B cell (primary cell): ENCODE measurements at regions not wholly inside any gene's neighbourhood (a gene's known extent, or its start where the extent isn't known, plus 50 kb on each side); places are given as distances from the start of the nearest gene placed in this dataset.

Experiments
- ATAC-seq: fragments of 200-7000 bp; cut with Tn5 transposase; one replicate; pipeline ENCODE4 v1.10.0; 2021; ENCODE audit warnings: low read depth, mild to moderate bottlenecking, moderate number of reproducible peaks, moderate library complexity
- CTCF ChIA-PET: fragments of 350-600 bp; sonication (Branson Sonifier 250); formaldehyde crosslinking; loops from one replicate; lab custom pipeline; 2021; ENCODE audit warnings: antibody characterized with exemption, inconsistent platforms; lab: Charles Lee
- POLR2A ChIA-PET: fragments of 350-600 bp; sonication (Branson Sonifier 250); formaldehyde crosslinking; loops from one replicate; lab custom pipeline; 2021; ENCODE audit warnings: antibody characterized with exemption; lab: Charles Lee
- DNase-seq: peaks from one replicate; pipeline ENCODE4 v3.0.0; 2013
- H2AFZ ChIP-seq: 2 replicates; pipeline ENCODE4 v1.6.1; 2012; ENCODE audit warnings: mild to moderate bottlenecking, low read depth, low read length; ENCODE audit not compliant: insufficient read depth, poor library complexity, severe bottlenecking
- H3K27ac ChIP-seq, 2 donors: 1 replicate in 1 of 2; 2 replicates in 1 of 2; pipeline ENCODE4 v1.5.1; 2012 to 2013; ENCODE audit warnings: low read length in 2 of 2, mild to moderate bottlenecking in 2 of 2, moderate library complexity in 1 of 2
- H3K27me3 ChIP-seq, 4 experiments: fragments of 200-600 bp in 1 of 4; sonication (generic) in 1 of 4; replicated peaks in 1 of 4; 1 replicate in 2 of 4; 2 replicates in 2 of 4; pipeline versions ENCODE4 v1.6.1 to v1.7.0; 2013 to 2016; ENCODE audit warnings: low read length in 3 of 4, mild to moderate bottlenecking in 2 of 4, mixed read lengths in 1 of 4, moderate library complexity in 1 of 4; ENCODE audit not compliant: insufficient read depth in 4 of 4, control insufficient read depth in 3 of 4; ENCODE audit errors: control extremely low read depth in 1 of 4
- H3K36me3 ChIP-seq, 2 experiments: replicated peaks in 1 of 2; 1 replicate in 1 of 2; 2 replicates in 1 of 2; pipeline versions ENCODE4 v1.6.1 to v1.7.1; 2013; ENCODE audit warnings: low read length in 1 of 2; ENCODE audit not compliant: insufficient read depth in 2 of 2, control insufficient read depth in 1 of 2; ENCODE audit errors: control extremely low read depth in 1 of 2, extremely low read depth in 1 of 2
- H3K4me1 ChIP-seq, 2 donors: fragments of 200-600 bp in 1 of 2; sonication (generic) in 1 of 2; 1 replicate in 1 of 2; 2 replicates in 1 of 2; pipeline versions ENCODE4 v1.5.1 to v1.6.1; 2013 to 2017; ENCODE audit warnings: low read length in 2 of 2; ENCODE audit not compliant: control insufficient read depth in 2 of 2, insufficient read depth in 2 of 2
- H3K4me2 ChIP-seq: replicated peaks from 2 replicates; pipeline ENCODE3; 2012; ENCODE audit warnings: mild to moderate bottlenecking, low read depth, low read length; ENCODE audit not compliant: poor library complexity, severe bottlenecking
- H3K4me3 ChIP-seq, 5 experiments: fragments of 200-600 bp in 1 of 5; sonication (generic) in 1 of 5; 1 replicate in 3 of 5; 2 replicates in 2 of 5; pipeline versions ENCODE4 v1.5.1 to v1.7.0; 2011 to 2016; ENCODE audit warnings: low read length in 4 of 5, mild to moderate bottlenecking in 4 of 5, low read depth in 2 of 5, control low read depth in 1 of 5, moderate library complexity in 1 of 5; ENCODE audit not compliant: insufficient read depth in 1 of 5; ENCODE audit errors: control extremely low read depth in 1 of 5, extremely low read depth in 1 of 5
- H3K79me2 ChIP-seq: fragments of 200-600 bp; sonication (generic); one replicate; pipeline ENCODE4 v1.6.0; 2016; ENCODE audit warnings: low read length; ENCODE audit not compliant: control insufficient read depth, insufficient read depth
- H3K9ac ChIP-seq: fragments of 200-600 bp; sonication (generic); 2 replicates; pipeline ENCODE4 v1.6.1; 2017; ENCODE audit warnings: mild to moderate bottlenecking, low read length, moderate library complexity
- H3K9me3 ChIP-seq, 3 donors: one replicate each; pipeline versions ENCODE4 v1.6.1 to v1.7.1; 2013; ENCODE audit warnings: low read length in 2 of 3; ENCODE audit not compliant: control insufficient read depth in 2 of 3, insufficient read depth in 1 of 3; ENCODE audit errors: control extremely low read depth in 1 of 3
- H4K20me1 ChIP-seq: 2 replicates; pipeline ENCODE4 v1.6.0; 2012; ENCODE audit warnings: mild to moderate bottlenecking, low read length; ENCODE audit not compliant: insufficient read depth, control insufficient read depth, poor library complexity, severe bottlenecking
- H3K27ac Mint-ChIP-seq: one replicate; pipeline ENCODE4 v1.8.0; 2021; ENCODE audit warnings: mixed read lengths
- H3K27me3 Mint-ChIP-seq: one replicate; pipeline ENCODE4 v1.8.0; 2021; ENCODE audit warnings: mixed read lengths
- H3K4me1 Mint-ChIP-seq: one replicate; pipeline ENCODE4 v1.8.0; 2021; ENCODE audit warnings: mixed read lengths
- H3K4me3 Mint-ChIP-seq: one replicate; pipeline ENCODE4 v1.8.0; 2021; ENCODE audit warnings: mixed read lengths
- H3K9me3 Mint-ChIP-seq: one replicate; pipeline ENCODE4 v1.8.0; 2022; ENCODE audit warnings: mixed read lengths; ENCODE audit not compliant: insufficient read depth
- EZH2 ChIP-seq: IDR thresholded peaks from 2 replicates; pipeline ENCODE4 v1.6.1; 2012; ENCODE audit warnings: borderline replicate concordance, low read depth, mild to moderate bottlenecking, moderate library complexity, low read length; ENCODE audit not compliant: insufficient read depth, poor library complexity, severe bottlenecking
- WGBS: methylation state at CpG from one replicate; pipeline ENCODE4 v1.1.5; 2013; ENCODE audit warnings: missing lambda C conversion rate; ENCODE audit not compliant: insufficient coverage; 5-methylcytosine and 5-hydroxymethylcytosine counted together
- intact Hi-C: fragments of 100-400 bp; cut with micrococcal nuclease; formaldehyde crosslinking; loops from one replicate; pipeline ENCODE4 v1.10.0; 2022
- TF ChIP-seq, protein P1 (sequence below): fragments of 200-600 bp; IDR thresholded peaks from one replicate; pipeline ENCODE4 v1.8.0; 2022; ENCODE audit warnings: antibody characterized with exemption, mild to moderate bottlenecking

DNA sequence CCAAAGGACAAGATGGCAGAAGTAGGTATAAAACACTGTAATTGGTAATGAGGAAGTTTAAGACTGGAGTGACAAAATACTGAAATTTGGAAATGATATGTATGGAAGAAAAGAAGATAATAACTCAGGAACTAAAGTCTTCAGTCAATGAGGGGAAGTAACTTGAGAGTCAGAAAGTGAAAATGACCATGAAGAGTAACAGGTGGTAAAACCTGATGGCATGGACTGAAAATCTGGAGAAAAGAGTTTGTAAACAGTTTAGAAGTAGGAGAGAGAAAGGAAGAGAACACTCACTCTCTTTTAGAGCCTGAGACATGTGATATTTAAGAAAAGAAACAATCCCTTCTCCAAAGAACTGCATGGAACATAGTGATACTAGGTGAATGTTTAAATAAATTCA is 387.9 kb downstream of the PYDC2 start:
- no peaks in the 10 kb centered on the region for H4K20me1 ChIP-seq
- H3K4me1 Mint-ChIP-seq, result no peaks in the 10 kb centered on the region
- H3K9me3 Mint-ChIP-seq, result no peaks in the 10 kb centered on the region
- no peak for TF ChIP-seq EZH2
- TF ChIP-seq, protein P1, sequence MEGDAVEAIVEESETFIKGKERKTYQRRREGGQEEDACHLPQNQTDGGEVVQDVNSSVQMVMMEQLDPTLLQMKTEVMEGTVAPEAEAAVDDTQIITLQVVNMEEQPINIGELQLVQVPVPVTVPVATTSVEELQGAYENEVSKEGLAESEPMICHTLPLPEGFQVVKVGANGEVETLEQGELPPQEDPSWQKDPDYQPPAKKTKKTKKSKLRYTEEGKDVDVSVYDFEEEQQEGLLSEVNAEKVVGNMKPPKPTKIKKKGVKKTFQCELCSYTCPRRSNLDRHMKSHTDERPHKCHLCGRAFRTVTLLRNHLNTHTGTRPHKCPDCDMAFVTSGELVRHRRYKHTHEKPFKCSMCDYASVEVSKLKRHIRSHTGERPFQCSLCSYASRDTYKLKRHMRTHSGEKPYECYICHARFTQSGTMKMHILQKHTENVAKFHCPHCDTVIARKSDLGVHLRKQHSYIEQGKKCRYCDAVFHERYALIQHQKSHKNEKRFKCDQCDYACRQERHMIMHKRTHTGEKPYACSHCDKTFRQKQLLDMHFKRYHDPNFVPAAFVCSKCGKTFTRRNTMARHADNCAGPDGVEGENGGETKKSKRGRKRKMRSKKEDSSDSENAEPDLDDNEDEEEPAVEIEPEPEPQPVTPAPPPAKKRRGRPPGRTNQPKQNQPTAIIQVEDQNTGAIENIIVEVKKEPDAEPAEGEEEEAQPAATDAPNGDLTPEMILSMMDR, result no peak
- H3K4me3 ChIP-seq, result no peak overlapping the region
- no peaks in the 10 kb centered on the region for H3K9me3 ChIP-seq
- intact Hi-C loops, result no loop called here
- no peak overlapping the region for H3K9ac ChIP-seq
- no peaks in the 10 kb centered on the region for H3K4me1 ChIP-seq
- no peak overlapping the region for H3K4me2 ChIP-seq
- no peaks in the 10 kb centered on the region for H3K27me3 ChIP-seq
- no peak overlapping the region for H3K4me3 Mint-ChIP-seq
- POLR2A ChIA-PET, result no interaction called here
- H3K27me3 Mint-ChIP-seq, result no peaks in the 10 kb centered on the region
- no peak overlapping the region for H2AFZ ChIP-seq
- H3K27ac Mint-ChIP-seq, result no peak overlapping the region
- H3K36me3 ChIP-seq, result no peaks in the 10 kb centered on the region
- H3K79me2 ChIP-seq, result no peaks in the 10 kb centered on the region
- H3K27ac ChIP-seq, result no peak overlapping the region
- no peak for ATAC-seq
- DNase-seq, result no peak
- CTCF ChIA-PET, result no interaction called here

DNA sequence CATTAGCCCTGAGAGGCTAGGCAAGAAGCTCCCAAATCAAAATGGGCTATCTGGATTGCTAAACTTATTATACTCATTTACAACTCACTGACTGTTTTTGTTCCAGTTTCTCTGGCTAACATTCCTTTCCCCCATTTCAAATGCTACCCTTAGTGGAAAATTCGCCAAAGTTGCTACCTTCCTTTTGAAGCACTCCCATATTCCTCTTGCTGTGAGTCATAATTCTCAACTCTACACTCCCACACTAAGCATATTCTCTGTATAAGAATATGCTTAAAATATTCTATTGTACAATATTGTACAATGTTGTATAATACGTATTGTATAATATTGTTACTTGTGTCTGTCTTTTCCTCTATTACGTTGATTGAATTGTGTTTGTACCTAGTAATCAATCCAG is 398.6 kb downstream of the PYDC2 start:
- peaks cover 0 to 1% (median 0%) of the 10 kb centered on the region in 3 donors for H3K9me3 ChIP-seq
- H3K27me3 ChIP-seq, result no peaks in the 10 kb centered on the region
- intact Hi-C loops, result no loop called here
- no peaks in the 10 kb centered on the region for H3K79me2 ChIP-seq
- Mint-ChIP-seq H3K27ac (no peak overlapping the region), H3K4me3 (no peak overlapping the region), H3K27me3 (no peaks in the 10 kb centered on the region), H3K4me1 (no peaks in the 10 kb centered on the region), H3K9me3 (peaks cover 2% of the 10 kb centered on the region)
- no peak overlapping the region for H2AFZ ChIP-seq
- ChIA-PET POLR2A (no interaction called here), CTCF (no interaction called here)
- TF ChIP-seq EZH2, result no peak
- TF ChIP-seq, protein P1, result no peak
- no peak overlapping the region for H3K4me2 ChIP-seq
- H3K4me1 ChIP-seq, result no peaks in the 10 kb centered on the region
- WGBS, result no CpG with 5 or more reads among the region's 3 CpGs
- no peaks in the 10 kb centered on the region for H4K20me1 ChIP-seq
- H3K27ac ChIP-seq, result no peak overlapping the region
- DNase-seq (no peak), ATAC-seq (no peak)
- H3K36me3 ChIP-seq, result no peaks in the 10 kb centered on the region
- no peak overlapping the region for H3K9ac ChIP-seq
- H3K4me3 ChIP-seq, result no peak overlapping the region
